Mucosa of descending colon (tissue), 3 donors: ENCODE measurements at regions not wholly inside any gene's neighbourhood (a gene's known extent, or its start where the extent isn't known, plus 50 kb on each side); places are given as distances from the start of the nearest gene placed in this dataset.

ENCODE experiments used
- ATAC-seq: fragments of 200-7000 bp; cut with Tn5 transposase; one replicate; pipeline ENCODE4 v1.9.1; 2020; ENCODE audit warnings: mild to moderate bottlenecking, moderate library complexity
- DNase-seq, 3 donors: peaks; one replicate each; pipeline ENCODE4 v3.0.0-alpha.2; 2020
- H3K36me3 ChIP-seq: fragments of 200-600 bp; one replicate; pipeline ENCODE4 v1.8.0; 2021; ENCODE audit warnings: low read depth, mild to moderate bottlenecking
- H3K4me1 ChIP-seq: fragments of 200-600 bp; one replicate; pipeline ENCODE4 v1.8.0; 2021; ENCODE audit warnings: low read depth, mild to moderate bottlenecking
- H3K4me3 ChIP-seq: fragments of 200-600 bp; one replicate; pipeline ENCODE4 v1.8.0; 2021; ENCODE audit warnings: mild to moderate bottlenecking
- H3K9me3 ChIP-seq: fragments of 200-600 bp; one replicate; pipeline ENCODE4 v1.8.0; 2021; ENCODE audit warnings: mild to moderate bottlenecking
- CTCF ChIP-seq: fragments of 200-600 bp; IDR thresholded peaks from one replicate; pipeline ENCODE4 v1.8.0; 2022; ENCODE audit warnings: antibody characterized with exemption, mild to moderate bottlenecking
- intact Hi-C, 2 donors: fragments of 100-400 bp; cut with DNase I in 1 of 2; cut with micrococcal nuclease in 1 of 2; formaldehyde crosslinking; loops; one replicate each; pipeline versions ENCODE4 v1.11.0 to v1.11.1; 2022; cut with DNase I, micrococcal nuclease
- donor health status: DM: no; HTN: no; CAD: no; lungs with moderate emphysema.
- donor health status: DM: no; HTN: no; CAD: no.
- donor health status: DM: no; HTN: yes; CAD: no.

GRCh38 chr21:15409031-15409430, 320.8 kb upstream of the USP25 start:
- ATAC-seq, result no peak
- Histone ChIP-seq H3K36me3 (no peaks in the 10 kb centered on the region), H3K4me1 (no peaks in the 10 kb centered on the region), H3K4me3 (no peak overlapping the region), H3K9me3 (no peaks in the 10 kb centered on the region)
- no peak for DNase-seq
- intact Hi-C loops, result no loop called here
- TF ChIP-seq CTCF, result no peak

GRCh38 chr21:15410853-15411252, 318.9 kb upstream of the USP25 start:
- Histone ChIP-seq H3K4me1 (no peaks in the 10 kb centered on the region), H3K36me3 (no peaks in the 10 kb centered on the region), H3K9me3 (no peaks in the 10 kb centered on the region), H3K4me3 (no peak overlapping the region)
- ATAC-seq (no peak), DNase-seq (no peak)
- intact Hi-C loops, result no loop called here
- TF ChIP-seq CTCF, result no peak

- ATAC-seq, result no peak
- intact Hi-C loops, result no loop called here
- no peak overlapping the region for H3K4me3 ChIP-seq
- no peaks in the 10 kb centered on the region for H3K9me3 ChIP-seq
- H3K36me3 ChIP-seq, result no peaks in the 10 kb centered on the region
- no peaks in the 10 kb centered on the region for H3K4me1 ChIP-seq
- TF ChIP-seq CTCF, result no peak
- DNase-seq, result no peak
Measured at GRCh38 chr21:15414057-15414456, 315.7 kb upstream of the USP25 start.

DNA sequence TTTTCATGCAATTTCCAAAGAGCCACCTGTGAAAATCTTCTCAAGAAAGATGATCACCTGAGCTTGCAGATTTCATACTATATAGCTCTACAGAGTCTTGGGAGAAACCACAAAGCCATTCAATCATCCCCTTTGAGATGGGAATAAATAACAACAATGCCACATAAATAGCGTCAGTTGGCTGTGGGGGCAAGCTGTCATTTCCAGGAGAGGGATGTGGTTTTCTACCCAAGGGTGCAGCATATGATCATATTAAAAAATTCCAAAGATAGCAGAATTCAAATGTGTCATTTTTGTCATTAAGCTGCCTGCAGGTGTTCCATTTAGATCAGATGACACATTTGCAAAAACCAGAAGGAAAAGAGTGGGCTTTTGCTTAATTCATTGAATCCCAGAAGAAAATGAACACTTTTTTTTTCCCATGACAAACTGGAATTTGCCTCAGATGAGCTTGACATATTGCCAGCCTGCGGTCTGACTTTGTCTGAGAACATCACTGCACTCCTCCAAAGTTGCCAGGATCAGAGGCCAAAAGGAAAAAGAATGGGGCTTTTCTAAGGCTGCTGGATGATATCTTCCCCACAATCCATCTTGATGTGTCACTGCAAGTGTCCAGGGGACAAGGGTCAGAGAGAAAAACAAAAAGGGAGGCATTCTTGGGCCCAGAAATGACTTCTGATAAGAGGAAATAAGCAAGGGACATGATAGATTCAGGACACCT, 314.1 kb upstream of the USP25 start:
- H3K4me3 ChIP-seq, result no peak overlapping the region
- H3K36me3 ChIP-seq, result no peaks in the 10 kb centered on the region
- no peaks in the 10 kb centered on the region for H3K4me1 ChIP-seq
- no peak for DNase-seq
- TF ChIP-seq CTCF, result no peak
- intact Hi-C loops, result no loop called here
- no peak for ATAC-seq
- no peaks in the 10 kb centered on the region for H3K9me3 ChIP-seq

GRCh38 chr21:15421441-15421881, 308.3 kb upstream of the USP25 start:
- ATAC-seq, result no peak

More at GRCh38 chr21:15421441-15421881, 308.3 kb upstream of the USP25 start:
- no peak for TF ChIP-seq CTCF
- Histone ChIP-seq H3K36me3 (no peaks in the 10 kb centered on the region), H3K4me3 (no peak overlapping the region), H3K9me3 (no peaks in the 10 kb centered on the region), H3K4me1 (no peaks in the 10 kb centered on the region)
- intact Hi-C loops, result no loop called here
- DNase-seq, result no peak
